ENCODE measurements at regions not wholly inside any gene's neighbourhood (a gene's known extent, or its start where the extent isn't known, plus 50 kb on each side); places are given as distances from the start of the nearest gene placed in this dataset.
"Not testable (repeated sequence)": the region's sequence is repeated elsewhere in the genome, so short reads cannot be mapped to it uniquely, and the experiment has no call there.

DNA sequence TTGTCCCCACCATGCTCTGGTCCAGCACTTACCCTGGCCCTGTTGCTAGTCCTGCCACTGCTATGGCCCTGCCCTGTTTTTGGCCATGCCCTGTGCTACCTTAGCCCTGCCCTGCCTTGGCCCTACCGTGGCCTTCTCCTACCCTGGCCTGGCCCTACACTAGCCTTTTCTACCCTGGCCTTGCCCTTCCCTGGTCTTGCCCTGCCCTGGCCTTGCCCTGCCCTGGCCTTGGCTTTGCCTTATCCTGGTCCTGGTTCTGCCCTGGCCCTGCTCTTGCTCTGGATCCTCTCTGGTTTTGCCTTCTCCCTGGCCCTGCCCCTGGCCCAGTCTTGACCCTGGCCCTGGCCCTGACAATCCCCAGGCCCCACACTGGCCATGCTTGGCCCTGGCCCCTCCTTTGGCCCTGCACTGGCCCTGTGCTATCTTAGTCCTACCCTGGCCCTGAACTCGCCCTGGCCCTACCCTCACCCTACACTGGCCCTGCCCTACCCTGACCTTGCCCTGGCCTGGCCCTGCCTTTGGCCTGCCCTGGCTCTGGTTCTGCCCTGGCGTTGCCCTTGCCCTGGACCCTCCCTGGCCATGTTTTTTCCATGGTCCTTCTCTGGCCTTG, 235.0 kb downstream of the GOLGA6L6 start:
- not testable (repeated sequence) for DNase-seq

DNA sequence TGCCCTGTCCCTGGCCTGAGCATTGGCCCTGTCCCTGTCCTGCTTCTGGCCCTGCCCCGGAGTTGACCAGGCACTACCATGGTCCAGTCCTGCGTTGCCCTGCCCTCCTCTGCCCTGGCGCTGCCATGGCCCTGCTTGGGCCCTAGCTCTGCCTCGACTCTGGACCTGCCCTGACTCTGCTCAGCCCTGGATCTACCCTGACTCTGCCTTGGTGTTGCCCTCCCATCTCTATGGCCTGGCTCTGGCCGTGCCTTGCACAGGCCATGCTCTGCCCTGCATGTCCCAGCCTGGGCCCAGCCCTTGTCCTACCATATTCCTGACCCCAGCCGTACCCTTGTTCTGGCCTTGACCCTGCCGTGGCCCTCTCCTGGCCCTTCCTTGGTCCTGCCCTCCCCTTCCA, 235.7 kb downstream of the GOLGA6L6 start:
- not testable (repeated sequence) for DNase-seq

- not testable (repeated sequence) for DNase-seq
Observed at GRCh38 chr15:20305015-20305465, 236.6 kb downstream of the GOLGA6L6 start.

DNA sequence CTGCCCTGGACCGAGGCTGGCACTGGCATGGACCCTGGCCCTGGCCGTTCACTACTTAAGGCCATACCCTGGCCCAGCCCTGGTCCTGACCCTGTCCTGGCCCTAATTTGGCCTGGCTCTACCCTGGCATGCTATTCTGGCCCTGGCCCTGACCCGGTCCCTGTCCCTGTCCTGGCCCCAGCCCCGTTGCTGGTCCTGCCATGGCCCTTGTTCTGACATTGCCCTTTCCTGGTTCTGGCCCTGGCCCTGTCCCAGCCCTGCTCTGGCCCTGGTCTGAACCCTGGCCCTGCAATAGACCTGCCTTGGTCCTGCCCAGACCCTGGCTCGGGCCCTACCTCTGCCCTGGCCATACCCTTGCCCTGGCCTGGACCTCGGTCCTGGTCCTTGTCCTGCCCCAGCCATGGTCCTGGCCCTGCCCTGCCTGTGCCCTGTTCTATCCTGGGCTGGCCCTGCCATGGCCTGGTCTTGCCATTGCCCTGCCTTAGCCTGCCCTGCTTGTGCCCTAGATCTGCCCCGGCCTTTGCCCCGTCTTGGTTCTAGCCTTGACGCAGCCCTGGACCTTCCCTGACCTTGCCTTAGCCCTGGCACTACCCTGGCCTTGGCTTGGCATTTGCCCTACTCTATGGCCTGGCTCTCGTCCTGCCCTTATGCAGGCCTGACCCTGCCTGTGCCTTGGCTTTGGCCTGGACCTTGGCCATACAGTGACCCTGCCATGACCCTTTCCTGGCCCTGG, 237.2 kb downstream of the GOLGA6L6 start:
- not testable (repeated sequence) for DNase-seq

- not testable (repeated sequence) for DNase-seq
Observed at GRCh38 chr15:20303248-20304171, 238.1 kb downstream of the GOLGA6L6 start.

GRCh38 chr15:20302141-20303069, 239.2 kb downstream of the GOLGA6L6 start:
- not testable (repeated sequence) for DNase-seq

GRCh38 chr15:20301471-20302081, 240.0 kb downstream of the GOLGA6L6 start:
- not testable (repeated sequence) for DNase-seq

DNA sequence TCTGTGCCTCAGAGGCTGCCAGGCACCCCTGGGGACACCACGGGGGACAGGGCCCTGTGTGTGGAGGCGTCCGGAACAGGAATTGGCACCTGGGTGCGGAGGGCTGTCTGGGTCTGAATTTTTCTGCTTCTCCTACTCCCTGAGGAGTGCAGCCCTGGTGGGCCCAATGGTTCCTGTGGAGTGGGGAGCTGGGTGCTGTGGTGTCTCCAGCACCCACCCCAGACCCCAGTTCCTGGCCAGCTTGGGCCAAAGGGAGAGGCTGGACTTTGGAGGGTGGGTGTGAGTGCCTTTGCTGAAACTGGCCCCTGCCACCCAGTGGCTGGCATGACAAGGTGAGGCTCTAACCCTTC, 240.6 kb downstream of the GOLGA6L6 start:
- DNase-seq: not testable (repeated sequence)

GRCh38 chr15:20300351-20301040, 241.1 kb downstream of the GOLGA6L6 start:
- DNase-seq: not testable (repeated sequence)

DNA sequence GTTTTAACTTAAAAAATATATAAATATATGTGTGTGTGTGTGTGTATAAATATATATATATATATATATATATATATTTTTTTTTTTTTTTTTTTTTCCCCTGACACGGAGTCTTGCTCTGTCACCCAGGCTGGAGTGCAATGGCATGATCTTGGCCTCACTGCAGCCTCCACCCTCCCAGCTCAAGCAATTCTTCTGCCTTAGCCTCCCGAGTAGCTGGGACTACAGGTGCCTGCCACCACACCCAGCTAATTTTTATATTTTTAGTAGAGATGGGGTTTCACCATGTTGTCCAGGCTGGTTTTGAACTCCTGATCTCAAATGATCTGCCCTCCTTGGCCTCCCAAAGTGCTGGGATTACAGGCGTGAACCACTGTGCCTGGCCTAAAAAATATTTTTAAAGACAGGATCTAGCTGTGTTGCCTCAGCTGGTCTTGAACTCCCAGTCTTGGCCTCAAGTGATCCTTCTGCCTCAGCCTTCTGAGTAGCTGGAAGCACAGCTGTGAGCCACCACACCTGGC, 243.9 kb downstream of the GOLGA6L6 start:
- DNase-seq: not testable (repeated sequence)

GRCh38 chr15:20296261-20296660, 245.3 kb downstream of the GOLGA6L6 start:
- not testable (repeated sequence) for DNase-seq

GRCh38 chr15:20295238-20295811, 246.3 kb downstream of the GOLGA6L6 start:
- peak; percentile 11 for DNase-seq

- no peak for DNase-seq
Observed at GRCh38 chr15:20294651-20295237, 246.9 kb downstream of the GOLGA6L6 start.

DNA sequence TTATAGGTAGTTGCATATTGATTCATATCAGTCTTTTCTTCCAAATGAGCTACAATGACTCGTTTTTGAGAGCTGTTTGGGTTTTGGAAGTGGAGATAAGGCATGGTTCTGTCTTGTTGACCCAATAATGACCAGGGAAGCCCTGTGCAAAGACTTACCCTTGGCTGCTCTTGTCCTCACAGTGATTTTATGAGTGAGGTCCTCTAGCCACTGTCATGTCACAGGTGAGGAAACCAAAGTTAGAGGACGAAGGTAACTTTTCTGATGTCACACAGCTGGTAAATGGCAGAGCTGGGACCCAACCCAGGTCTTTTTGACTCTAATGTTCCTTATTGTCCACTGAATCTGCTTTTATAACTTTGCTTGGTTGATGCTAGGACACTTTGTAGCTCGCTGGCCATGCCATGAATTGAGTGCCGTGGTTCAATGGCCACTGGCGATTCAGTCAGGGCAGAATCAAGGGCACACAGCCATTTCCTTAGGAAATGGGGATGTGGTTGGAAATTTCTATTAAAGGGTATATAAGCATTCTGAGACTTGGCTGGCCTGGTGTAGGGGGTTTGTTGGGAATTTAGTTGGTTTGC, 249.1 kb downstream of the GOLGA6L6 start:
- not testable (repeated sequence) for DNase-seq

DNA sequence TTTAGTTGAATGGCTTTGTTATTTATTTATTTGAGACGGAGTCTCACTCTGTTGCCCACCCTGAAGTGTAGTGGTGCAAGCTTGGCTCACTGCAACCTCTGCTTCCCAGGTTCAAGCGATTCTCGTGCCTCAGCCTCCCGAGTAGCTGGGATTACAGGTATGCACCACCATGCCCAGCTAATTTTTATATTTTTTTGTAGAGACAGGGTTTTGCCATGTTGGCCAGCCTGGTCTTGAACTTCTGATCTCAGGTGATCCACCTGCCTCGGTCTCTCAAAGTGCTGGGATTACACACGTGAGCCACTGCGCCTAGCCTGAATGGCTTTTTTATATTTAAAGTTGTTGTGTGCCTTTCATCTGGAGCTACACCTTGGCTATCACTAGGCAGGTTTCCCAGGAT, 250.0 kb downstream of the GOLGA6L6 start:
- not testable (repeated sequence) for DNase-seq

DNA sequence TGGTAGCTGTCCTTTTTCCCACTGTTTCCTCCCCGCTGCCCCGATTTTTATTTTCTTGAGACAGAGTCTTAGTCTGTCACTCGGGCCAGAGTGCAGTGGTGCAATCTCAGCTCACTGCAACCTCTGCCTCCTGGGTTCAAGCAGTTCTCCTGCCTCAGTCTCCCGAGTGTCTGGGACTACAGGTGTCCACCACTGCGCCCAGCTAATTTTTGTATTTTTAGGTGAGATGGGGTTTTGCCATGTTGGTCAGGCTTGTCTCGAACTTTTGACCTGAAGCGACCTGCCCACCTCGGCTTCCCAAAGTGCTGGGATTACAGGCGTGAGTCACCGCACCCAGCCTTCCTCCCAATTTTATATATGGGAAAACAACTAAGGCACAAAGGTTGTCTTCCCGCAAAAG, 251.0 kb downstream of the GOLGA6L6 start:
- DNase-seq: not testable (repeated sequence)

GRCh38 chr15:20289538-20290103, 252.0 kb downstream of the GOLGA6L6 start:
- DNase-seq: not testable (repeated sequence)

DNA sequence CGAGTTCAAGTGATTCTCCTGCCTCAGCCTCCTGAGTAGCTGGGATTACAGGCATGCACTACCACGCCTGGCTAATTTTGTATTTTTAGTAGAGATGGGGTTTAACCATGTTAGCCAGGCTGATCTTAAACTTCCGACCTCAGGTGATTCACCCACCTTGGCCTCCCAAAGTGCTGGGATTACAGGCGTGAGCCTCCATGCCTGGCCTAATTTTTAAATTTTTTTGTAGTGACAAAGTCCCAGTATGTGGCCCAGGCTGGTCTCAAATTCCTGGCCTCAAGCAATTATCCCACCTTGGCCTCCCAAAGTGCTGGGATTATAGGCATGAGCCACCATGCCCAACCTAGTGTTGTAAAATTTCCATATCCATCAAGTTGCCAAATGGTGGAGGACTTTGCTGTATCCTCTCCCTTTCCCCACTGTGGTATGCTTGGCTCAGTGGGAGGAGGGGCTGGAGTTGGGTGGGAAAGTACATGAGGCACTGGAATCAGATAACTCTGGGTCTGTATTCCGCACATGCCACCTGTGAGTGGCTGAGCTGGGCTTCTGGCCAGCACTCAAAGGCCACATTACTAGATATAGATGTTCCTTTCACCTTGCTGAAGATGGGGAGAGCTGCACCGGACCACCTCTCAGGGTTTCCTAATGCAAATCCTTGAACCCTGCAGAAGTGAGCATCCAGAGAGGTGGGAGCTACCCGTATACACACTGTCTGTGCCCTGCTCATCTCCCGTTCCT, 252.6 kb downstream of the GOLGA6L6 start:
- DNase-seq: not testable (repeated sequence)

Data from 8988T (cell line).